ENCODE measurements at regions not wholly inside any gene's neighbourhood (a gene's known extent, or its start where the extent isn't known, plus 50 kb on each side); places are given as distances from the start of the nearest gene placed in this dataset.

GRCh38 chr13:84774111-84774510, 891.8 kb upstream of the SLITRK1 start (continued):
- TF ChIP-seq E2F4 (IDR thresholded peaks at IDR 0.05; ENCODE audit: low read depth, low read length): no peak
- no peak for TF ChIP-seq ZNF24 (IDR thresholded peaks at IDR 0.05)
- TF ChIP-seq TCF12 (IDR thresholded peaks at IDR 0.05; ENCODE audit: low read depth, low read length): no peak
- TF ChIP-seq WRNIP1 (IDR thresholded peaks at IDR 0.05; ENCODE audit: borderline replicate concordance, low read depth, low read length): no peak

GRCh38 chr13:84760956-84761355, 878.7 kb upstream of the SLITRK1 start:
- no peaks in the 10 kb centered on the region for H3K79me2 ChIP-seq (ENCODE audit: control insufficient read depth, insufficient read depth, low read length)
- H3K36me3 ChIP-seq (ENCODE audit: control insufficient read depth in 2 of 2, insufficient read depth in 2 of 2, low read length in 1 of 2): no peaks in the 10 kb centered on the region
- 0% methylated on average over 1 of the region's 1 CpG for WGBS (ENCODE audit: insufficient coverage, insufficient replicate concordance, low lambda C conversion rate, missing lambda C conversion rate)
- TF ChIP-seq NFYA (IDR thresholded peaks at IDR 0.05; ENCODE audit: borderline replicate concordance, low read depth, low read length): no peak
- TF ChIP-seq SKIL (IDR thresholded peaks at IDR 0.05; ENCODE audit: low read depth, poor library complexity, severe bottlenecking): no peak
- TF ChIP-seq FOXK2 (IDR thresholded peaks at IDR 0.05): no peak
- no peak for TF ChIP-seq TCF7 (IDR thresholded peaks at IDR 0.05; ENCODE audit: borderline replicate concordance)
- no peak for TF ChIP-seq YY1 (IDR thresholded peaks at IDR 0.05; ENCODE audit: low read depth, low read length)
- TF ChIP-seq RFX5 (IDR thresholded peaks at IDR 0.05; ENCODE audit: low read depth, low read length): no peak
- no peak for TF ChIP-seq CBFB (IDR thresholded peaks at IDR 0.05; ENCODE audit: low read depth)
- TF ChIP-seq IKZF2 (IDR thresholded peaks at IDR 0.05): no peak
- TF ChIP-seq NFIC (IDR thresholded peaks at IDR 0.05; ENCODE audit: low read depth, low read length): no peak
- TF ChIP-seq KDM1A (IDR thresholded peaks at IDR 0.05; ENCODE audit: borderline replicate concordance): no peak
- TF ChIP-seq JUND (IDR thresholded peaks at IDR 0.05; ENCODE audit: low read depth, low read length): no peak
- TF ChIP-seq NRF1 (conservative IDR thresholded peaks at IDR 0.05; ENCODE audit: low read depth, low read length): no peak
- no peak for TF ChIP-seq CEBPB (IDR thresholded peaks at IDR 0.05; ENCODE audit: borderline replicate concordance in 1 of 2, low read depth in 2 of 2, low read length in 2 of 2)
- TF ChIP-seq PAX8 (IDR thresholded peaks at IDR 0.05): no peak
- intact Hi-C loops (cut with micrococcal nuclease; ENCODE audit: unreplicated experiment): no loop called here
- in situ Hi-C loops (cut with MboI): no loop called here
- H2AFZ ChIP-seq (ENCODE audit: control insufficient read depth, low read depth, low read length): no peak overlapping the region
- no peak overlapping the region for H3K9ac ChIP-seq (ENCODE audit: control insufficient read depth, insufficient read depth, low read length)
- BruUV-seq (replicated peaks): no TSS peak
- H3K27me3 ChIP-seq (replicated peaks in 1 of 2; ENCODE audit: control insufficient read depth in 2 of 2, insufficient read depth in 2 of 2, low read length in 1 of 2): no peaks in the 10 kb centered on the region
- DNase-seq (ENCODE audit: low read depth, low spot score): no peak
- SMC1A ChIA-PET (ENCODE audit: uncharacterized antibody, unreplicated experiment): no interaction called here
- H4K20me1 ChIP-seq (ENCODE audit: control insufficient read depth, insufficient read depth): no peaks in the 10 kb centered on the region
- no peaks in the 10 kb centered on the region for H3K4me1 ChIP-seq (ENCODE audit: control insufficient read depth, insufficient read depth, low read length)
- POLR2A ChIA-PET: no interaction called here
- RAD21 ChIA-PET (ENCODE audit: unreplicated experiment): no interaction called here
- H3K4me3 ChIP-seq: no peak overlapping the region
- no peak overlapping the region for H3K4me2 ChIP-seq (ENCODE audit: control insufficient read depth, insufficient read depth)
- FAIRE-seq: no peak
- no peak overlapping the region for H3K27ac ChIP-seq (ENCODE audit: control insufficient read depth, insufficient read depth)
- CTCF ChIA-PET: no interaction called here
- H3K9me3 ChIP-seq (replicated peaks; ENCODE audit: control insufficient read depth, insufficient read depth, low read length): no peaks in the 10 kb centered on the region
- ATAC-seq: no peak
